ENCODE measurements at regions not wholly inside any gene's neighbourhood (a gene's known extent, or its start where the extent isn't known, plus 50 kb on each side); places are given as distances from the start of the nearest gene placed in this dataset.

DNA sequence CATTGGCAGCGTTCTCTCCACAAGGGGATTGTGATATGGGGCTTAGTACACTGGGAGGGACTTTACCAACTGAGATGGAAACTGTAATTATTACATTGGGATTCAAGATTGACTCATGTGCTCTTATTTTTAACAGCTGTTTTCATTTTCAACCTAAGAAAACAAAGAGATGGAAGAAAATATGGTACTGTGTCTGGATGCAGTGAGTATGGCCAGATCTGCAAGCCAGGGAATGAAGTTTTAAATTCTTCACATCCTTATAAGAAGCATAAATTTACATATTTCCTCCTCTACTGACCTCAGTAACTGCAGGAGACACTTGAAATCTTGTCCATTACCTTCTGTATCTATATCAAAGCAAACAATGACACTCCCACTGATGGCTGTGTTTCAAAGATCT lies 81.5 kb upstream of the EDEM3 start:
- CTCF ChIA-PET, result interaction anchor here (0.6 kb wide), 2 partner anchors 26 to 142 kb away, joined by 3 to 4 read pairs; no protein-coding TSS in a partner anchor
- Histone ChIP-seq H3K27ac (ENCODE audit: extremely low read depth, low read depth, low read length) (no peak overlapping the region), H3K36me3 (ENCODE audit: control insufficient read depth in 2 of 2, insufficient read depth in 1 of 2, low read length in 2 of 2) (no peaks in the 10 kb centered on the region), H3K4me3 (ENCODE audit: low read depth, low read length) (no peak overlapping the region), H3K9me3 (ENCODE audit: control insufficient read depth, insufficient read depth, low read depth, low read length) (no peaks in the 10 kb centered on the region), H3K4me1 (ENCODE audit: control insufficient read depth, insufficient read depth, low read length) (no peaks in the 10 kb centered on the region)
- POLR2A ChIA-PET, result no interaction called here
- no peak for TF ChIP-seq ZNF48 (tag by site-specific recombination; IDR thresholded peaks at IDR 0.05)
- no peak for TF ChIP-seq ZNF701 (tag by site-specific recombination; IDR thresholded peaks at IDR 0.05)
- TF ChIP-seq KLF9 (tag by site-specific recombination; IDR thresholded peaks at IDR 0.05; ENCODE audit: low read depth), result no peak
- TF ChIP-seq, protein P1, sequence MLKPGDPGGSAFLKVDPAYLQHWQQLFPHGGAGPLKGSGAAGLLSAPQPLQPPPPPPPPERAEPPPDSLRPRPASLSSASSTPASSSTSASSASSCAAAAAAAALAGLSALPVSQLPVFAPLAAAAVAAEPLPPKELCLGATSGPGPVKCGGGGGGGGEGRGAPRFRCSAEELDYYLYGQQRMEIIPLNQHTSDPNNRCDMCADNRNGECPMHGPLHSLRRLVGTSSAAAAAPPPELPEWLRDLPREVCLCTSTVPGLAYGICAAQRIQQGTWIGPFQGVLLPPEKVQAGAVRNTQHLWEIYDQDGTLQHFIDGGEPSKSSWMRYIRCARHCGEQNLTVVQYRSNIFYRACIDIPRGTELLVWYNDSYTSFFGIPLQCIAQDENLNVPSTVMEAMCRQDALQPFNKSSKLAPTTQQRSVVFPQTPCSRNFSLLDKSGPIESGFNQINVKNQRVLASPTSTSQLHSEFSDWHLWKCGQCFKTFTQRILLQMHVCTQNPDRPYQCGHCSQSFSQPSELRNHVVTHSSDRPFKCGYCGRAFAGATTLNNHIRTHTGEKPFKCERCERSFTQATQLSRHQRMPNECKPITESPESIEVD (tag by site-specific recombination; IDR thresholded peaks at IDR 0.05), result no peak
- no peak for TF ChIP-seq ZNF544 (tag by site-specific recombination; IDR thresholded peaks at IDR 0.05)
- TF ChIP-seq ZNF350 (tag by site-specific recombination; IDR thresholded peaks at IDR 0.05), result no peak
- TF ChIP-seq ZNF530 (tag by site-specific recombination; IDR thresholded peaks at IDR 0.05; ENCODE audit: low read depth), result no peak
- TF ChIP-seq ZNF747 (tag by site-specific recombination; IDR thresholded peaks at IDR 0.05), result no peak
- TF ChIP-seq, protein P2, sequence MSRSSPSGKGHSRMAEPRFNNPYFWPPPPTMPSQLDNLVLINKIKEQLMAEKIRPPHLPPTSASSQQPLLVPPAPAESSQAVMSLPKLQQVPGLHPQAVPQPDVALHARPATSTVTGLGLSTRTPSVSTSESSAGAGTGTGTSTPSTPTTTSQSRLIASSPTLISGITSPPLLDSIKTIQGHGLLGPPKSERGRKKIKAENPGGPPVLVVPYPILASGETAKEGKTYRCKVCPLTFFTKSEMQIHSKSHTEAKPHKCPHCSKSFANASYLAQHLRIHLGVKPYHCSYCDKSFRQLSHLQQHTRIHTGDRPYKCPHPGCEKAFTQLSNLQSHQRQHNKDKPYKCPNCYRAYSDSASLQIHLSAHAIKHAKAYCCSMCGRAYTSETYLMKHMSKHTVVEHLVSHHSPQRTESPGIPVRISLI (tag by site-specific recombination; IDR thresholded peaks at IDR 0.05), result no peak
- TF ChIP-seq, protein P3, sequence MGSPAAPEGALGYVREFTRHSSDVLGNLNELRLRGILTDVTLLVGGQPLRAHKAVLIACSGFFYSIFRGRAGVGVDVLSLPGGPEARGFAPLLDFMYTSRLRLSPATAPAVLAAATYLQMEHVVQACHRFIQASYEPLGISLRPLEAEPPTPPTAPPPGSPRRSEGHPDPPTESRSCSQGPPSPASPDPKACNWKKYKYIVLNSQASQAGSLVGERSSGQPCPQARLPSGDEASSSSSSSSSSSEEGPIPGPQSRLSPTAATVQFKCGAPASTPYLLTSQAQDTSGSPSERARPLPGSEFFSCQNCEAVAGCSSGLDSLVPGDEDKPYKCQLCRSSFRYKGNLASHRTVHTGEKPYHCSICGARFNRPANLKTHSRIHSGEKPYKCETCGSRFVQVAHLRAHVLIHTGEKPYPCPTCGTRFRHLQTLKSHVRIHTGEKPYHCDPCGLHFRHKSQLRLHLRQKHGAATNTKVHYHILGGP (tag by site-specific recombination; IDR thresholded peaks at IDR 0.05), result no peak
- TF ChIP-seq SETDB1 (IDR thresholded peaks at IDR 0.05; ENCODE audit: insufficient read length, low read length), result no peak
- TF ChIP-seq ZNF549 (tag by site-specific recombination; IDR thresholded peaks at IDR 0.05), result no peak
- TF ChIP-seq KLF10 (tag by site-specific recombination; IDR thresholded peaks at IDR 0.05), result no peak
- TF ChIP-seq, protein P4, sequence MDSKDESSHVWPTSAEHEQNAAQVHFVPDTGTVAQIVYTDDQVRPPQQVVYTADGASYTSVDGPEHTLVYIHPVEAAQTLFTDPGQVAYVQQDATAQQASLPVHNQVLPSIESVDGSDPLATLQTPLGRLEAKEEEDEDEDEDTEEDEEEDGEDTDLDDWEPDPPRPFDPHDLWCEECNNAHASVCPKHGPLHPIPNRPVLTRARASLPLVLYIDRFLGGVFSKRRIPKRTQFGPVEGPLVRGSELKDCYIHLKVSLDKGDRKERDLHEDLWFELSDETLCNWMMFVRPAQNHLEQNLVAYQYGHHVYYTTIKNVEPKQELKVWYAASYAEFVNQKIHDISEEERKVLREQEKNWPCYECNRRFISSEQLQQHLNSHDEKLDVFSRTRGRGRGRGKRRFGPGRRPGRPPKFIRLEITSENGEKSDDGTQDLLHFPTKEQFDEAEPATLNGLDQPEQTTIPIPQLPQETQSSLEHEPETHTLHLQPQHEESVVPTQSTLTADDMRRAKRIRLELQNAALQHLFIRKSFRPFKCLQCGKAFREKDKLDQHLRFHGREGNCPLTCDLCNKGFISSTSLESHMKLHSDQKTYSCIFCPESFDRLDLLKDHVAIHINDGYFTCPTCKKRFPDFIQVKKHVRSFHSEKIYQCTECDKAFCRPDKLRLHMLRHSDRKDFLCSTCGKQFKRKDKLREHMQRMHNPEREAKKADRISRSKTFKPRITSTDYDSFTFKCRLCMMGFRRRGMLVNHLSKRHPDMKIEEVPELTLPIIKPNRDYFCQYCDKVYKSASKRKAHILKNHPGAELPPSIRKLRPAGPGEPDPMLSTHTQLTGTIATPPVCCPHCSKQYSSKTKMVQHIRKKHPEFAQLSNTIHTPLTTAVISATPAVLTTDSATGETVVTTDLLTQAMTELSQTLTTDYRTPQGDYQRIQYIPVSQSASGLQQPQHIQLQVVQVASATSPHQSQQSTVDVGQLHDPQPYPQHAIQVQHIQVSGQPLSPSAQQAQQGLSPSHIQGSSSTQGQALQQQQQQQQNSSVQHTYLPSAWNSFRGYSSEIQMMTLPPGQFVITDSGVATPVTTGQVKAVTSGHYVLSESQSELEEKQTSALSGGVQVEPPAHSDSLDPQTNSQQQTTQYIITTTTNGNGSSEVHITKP (tag by site-specific recombination; IDR thresholded peaks at IDR 0.05), result no peak
- no peak for TF ChIP-seq ZNF366 (tag by site-specific recombination; conservative IDR thresholded peaks at IDR 0.05)
- TF ChIP-seq, protein P5, sequence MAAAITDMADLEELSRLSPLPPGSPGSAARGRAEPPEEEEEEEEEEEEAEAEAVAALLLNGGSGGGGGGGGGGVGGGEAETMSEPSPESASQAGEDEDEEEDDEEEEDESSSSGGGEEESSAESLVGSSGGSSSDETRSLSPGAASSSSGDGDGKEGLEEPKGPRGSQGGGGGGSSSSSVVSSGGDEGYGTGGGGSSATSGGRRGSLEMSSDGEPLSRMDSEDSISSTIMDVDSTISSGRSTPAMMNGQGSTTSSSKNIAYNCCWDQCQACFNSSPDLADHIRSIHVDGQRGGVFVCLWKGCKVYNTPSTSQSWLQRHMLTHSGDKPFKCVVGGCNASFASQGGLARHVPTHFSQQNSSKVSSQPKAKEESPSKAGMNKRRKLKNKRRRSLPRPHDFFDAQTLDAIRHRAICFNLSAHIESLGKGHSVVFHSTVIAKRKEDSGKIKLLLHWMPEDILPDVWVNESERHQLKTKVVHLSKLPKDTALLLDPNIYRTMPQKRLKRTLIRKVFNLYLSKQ (tag by site-specific recombination; IDR thresholded peaks at IDR 0.05; ENCODE audit: borderline replicate concordance), result no peak
- no peak for TF ChIP-seq ZNF664 (tag by site-specific recombination; IDR thresholded peaks at IDR 0.05)
- no peak for TF ChIP-seq ZNF654 (tag by site-specific recombination; IDR thresholded peaks at IDR 0.05; ENCODE audit: low read depth)
- TF ChIP-seq ZNF354C (tag by site-specific recombination; IDR thresholded peaks at IDR 0.05; ENCODE audit: borderline replicate concordance, low read depth), result no peak
